SK-N-SH treated with all-trans-retinoic acid at 6 μM for 48 hours (cell line): ENCODE measurements at regions not wholly inside any gene's neighbourhood (a gene's known extent, or its start where the extent isn't known, plus 50 kb on each side); places are given as distances from the start of the nearest gene placed in this dataset.

Source experiments
- BACH2 ChIP-seq: fragments of 250-450 bp; sonication (Bioruptor Pico); IDR thresholded peaks from 2 replicates; pipeline ENCODE4 v1.9.0; 2021; ENCODE audit warnings: mild to moderate bottlenecking, borderline replicate concordance
- CSDC2 ChIP-seq: fragments of 250-450 bp; sonication (Bioruptor Pico); IDR thresholded peaks from 2 replicates; pipeline ENCODE4 v1.5.0; 2020; ENCODE audit warnings: mild to moderate bottlenecking, moderate library complexity
- GLIS3 ChIP-seq: fragments of 250-450 bp; sonication (Bioruptor Pico); IDR thresholded peaks from 2 replicates; pipeline ENCODE4 v1.5.0; 2020; ENCODE audit warnings: mild to moderate bottlenecking, moderate library complexity
- PPARA ChIP-seq: fragments of 250-450 bp; sonication (Bioruptor Pico); IDR thresholded peaks from 2 replicates; pipeline ENCODE4 v1.5.0; 2020; ENCODE audit warnings: mild to moderate bottlenecking, borderline replicate concordance
- RARB ChIP-seq: fragments of 250-450 bp; sonication (Bioruptor Pico); IDR thresholded peaks from 2 replicates; pipeline ENCODE4 v1.8.0; 2021; ENCODE audit warnings: mild to moderate bottlenecking, moderate library complexity
- TCF4 ChIP-seq: fragments of 250-450 bp; sonication (Bioruptor Pico); IDR thresholded peaks from 2 replicates; pipeline ENCODE4 v1.8.0; 2021; ENCODE audit warnings: mild to moderate bottlenecking, moderate library complexity, borderline replicate concordance
- ZFP3 ChIP-seq: fragments of 250-450 bp; sonication (Bioruptor Pico); IDR thresholded peaks from 2 replicates; pipeline ENCODE4 v1.5.0; 2020; ENCODE audit warnings: mild to moderate bottlenecking, moderate library complexity
- ZFP30 ChIP-seq: fragments of 450-650 bp; formaldehyde crosslinking; IDR thresholded peaks from 2 replicates; pipeline ENCODE4 v1.5.0; 2022; ENCODE audit warnings: mild to moderate bottlenecking, moderate library complexity
- ZNF565 ChIP-seq: fragments of 450-650 bp; formaldehyde crosslinking; conservative IDR thresholded peaks from 2 replicates; pipeline ENCODE4 v1.5.0; 2020; ENCODE audit warnings: low read depth, mild to moderate bottlenecking, moderate library complexity
- ZNF8 ChIP-seq: fragments of 450-650 bp; formaldehyde crosslinking; IDR thresholded peaks from 2 replicates; pipeline ENCODE4 v1.5.0; 2020; ENCODE audit warnings: mild to moderate bottlenecking, moderate library complexity
- TF ChIP-seq, protein P1 (sequence below): fragments of 250-450 bp; sonication (Bioruptor Pico); IDR thresholded peaks from 2 replicates; pipeline ENCODE4 v1.8.0; 2020; ENCODE audit warnings: mild to moderate bottlenecking, moderate library complexity, borderline replicate concordance

- TF ChIP-seq BACH2 (CRISPR knock-in tag) (no peak), ZNF8 (no peak), ZNF565 (CRISPR knock-in tag) (no peak), ZFP30 (CRISPR knock-in tag) (no peak), GLIS3 (no peak), PPARA (CRISPR knock-in tag) (no peak), TCF4 (no peak), ZFP3 (CRISPR knock-in tag) (no peak), RARB (CRISPR knock-in tag) (no peak), CSDC2 (CRISPR knock-in tag) (no peak)
- TF ChIP-seq, protein P1, sequence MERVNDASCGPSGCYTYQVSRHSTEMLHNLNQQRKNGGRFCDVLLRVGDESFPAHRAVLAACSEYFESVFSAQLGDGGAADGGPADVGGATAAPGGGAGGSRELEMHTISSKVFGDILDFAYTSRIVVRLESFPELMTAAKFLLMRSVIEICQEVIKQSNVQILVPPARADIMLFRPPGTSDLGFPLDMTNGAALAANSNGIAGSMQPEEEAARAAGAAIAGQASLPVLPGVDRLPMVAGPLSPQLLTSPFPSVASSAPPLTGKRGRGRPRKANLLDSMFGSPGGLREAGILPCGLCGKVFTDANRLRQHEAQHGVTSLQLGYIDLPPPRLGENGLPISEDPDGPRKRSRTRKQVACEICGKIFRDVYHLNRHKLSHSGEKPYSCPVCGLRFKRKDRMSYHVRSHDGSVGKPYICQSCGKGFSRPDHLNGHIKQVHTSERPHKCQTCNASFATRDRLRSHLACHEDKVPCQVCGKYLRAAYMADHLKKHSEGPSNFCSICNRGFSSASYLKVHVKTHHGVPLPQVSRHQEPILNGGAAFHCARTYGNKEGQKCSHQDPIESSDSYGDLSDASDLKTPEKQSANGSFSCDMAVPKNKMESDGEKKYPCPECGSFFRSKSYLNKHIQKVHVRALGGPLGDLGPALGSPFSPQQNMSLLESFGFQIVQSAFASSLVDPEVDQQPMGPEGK = no peak
Observed at GRCh38 chr13:44110091-44110621, 230.5 kb downstream of the LACC1 start.
